GM19463 (cell line): ENCODE measurements at regions not wholly inside any gene's neighbourhood (a gene's known extent, or its start where the extent isn't known, plus 50 kb on each side); places are given as distances from the start of the nearest gene placed in this dataset.

Experiments used
- ATAC-seq: cut with Tn5 transposase; IDR thresholded peaks from one replicate; pipeline ENCODE4 v1.9.1; 2021; ENCODE audit warnings: mild to moderate bottlenecking, moderate library complexity; ENCODE audit not compliant: unreplicated experiment

DNA sequence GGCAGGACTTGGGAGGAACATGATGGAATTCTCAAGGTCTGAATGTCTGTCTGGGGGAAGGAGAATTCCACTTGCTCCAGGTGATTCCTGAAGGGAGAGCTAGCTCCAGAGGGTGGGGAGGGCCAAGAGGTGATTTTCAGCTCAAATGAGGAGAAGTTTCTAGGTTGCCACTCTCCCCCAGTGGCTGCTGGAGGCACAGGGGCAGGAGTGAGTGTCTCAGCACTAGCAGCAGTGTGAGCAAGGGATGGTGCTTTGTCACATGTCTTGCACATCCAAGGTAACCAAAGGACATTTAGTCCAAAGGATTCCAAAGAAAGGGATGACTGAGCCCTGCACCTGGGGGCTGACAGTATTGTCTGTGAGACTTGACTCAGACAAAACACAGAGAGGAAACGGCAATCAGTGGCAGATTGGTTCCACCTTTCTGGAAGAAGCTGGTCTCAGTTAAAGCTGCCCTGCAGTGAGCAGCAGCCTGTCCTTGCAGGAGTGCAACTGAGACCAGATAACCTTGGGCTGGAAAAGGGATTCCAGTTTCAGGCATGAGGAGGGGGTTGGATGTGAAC, 51.2 kb upstream of the PCBD1 start:
- ATAC-seq, result no peak

- ATAC-seq, result no peak
Observed at GRCh38 chr10:70940834-70941568, 52.6 kb upstream of the PCBD1 start.

DNA sequence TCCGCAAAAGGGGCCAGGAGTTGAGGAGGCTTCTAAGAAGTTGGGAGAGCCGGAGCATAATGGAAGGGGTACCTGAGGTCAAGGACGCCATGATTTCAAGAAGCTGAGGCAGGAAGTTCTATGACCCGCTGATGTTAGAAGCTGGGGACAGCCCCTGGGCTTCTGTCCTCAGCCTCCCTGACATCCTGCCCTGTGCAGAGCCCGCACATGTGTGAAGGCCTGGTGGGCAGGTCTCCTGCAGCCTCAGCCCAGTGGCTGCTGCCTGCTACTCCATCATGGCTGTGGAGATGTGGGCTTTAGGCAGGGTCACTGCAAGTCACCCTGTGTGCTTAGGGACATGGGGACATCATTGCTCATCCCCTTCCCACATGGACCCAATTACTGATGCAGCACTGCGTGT, 53.8 kb upstream of the PCBD1 start:
- ATAC-seq, result no peak

- no peak for ATAC-seq
Observed at GRCh38 chr10:70942725-70943124, 54.4 kb upstream of the PCBD1 start.

GRCh38 chr10:70943249-70943648, 54.9 kb upstream of the PCBD1 start:
- no peak for ATAC-seq

GRCh38 chr10:70943841-70944466, 55.6 kb upstream of the PCBD1 start:
- no peak for ATAC-seq

DNA sequence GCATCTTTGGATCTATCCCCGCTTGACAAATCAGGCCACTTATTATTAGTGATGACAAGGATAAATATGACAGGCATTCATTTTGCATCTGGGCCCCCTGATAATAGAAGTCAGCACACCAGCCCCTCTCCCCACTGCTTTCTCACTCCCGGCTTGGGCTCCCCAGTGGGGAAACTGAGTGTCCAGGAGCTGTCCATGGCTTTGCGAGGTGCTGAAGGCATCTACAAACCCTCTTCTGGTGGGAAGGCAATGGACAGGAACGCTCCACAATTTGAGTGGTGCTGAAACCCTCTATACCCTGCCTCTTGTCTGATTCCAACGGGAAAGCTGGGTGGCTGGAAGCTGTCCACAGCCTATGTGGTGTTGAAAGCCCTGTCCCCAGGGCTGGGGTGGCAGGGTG, 61.7 kb upstream of the PCBD1 start:
- no peak for ATAC-seq

DNA sequence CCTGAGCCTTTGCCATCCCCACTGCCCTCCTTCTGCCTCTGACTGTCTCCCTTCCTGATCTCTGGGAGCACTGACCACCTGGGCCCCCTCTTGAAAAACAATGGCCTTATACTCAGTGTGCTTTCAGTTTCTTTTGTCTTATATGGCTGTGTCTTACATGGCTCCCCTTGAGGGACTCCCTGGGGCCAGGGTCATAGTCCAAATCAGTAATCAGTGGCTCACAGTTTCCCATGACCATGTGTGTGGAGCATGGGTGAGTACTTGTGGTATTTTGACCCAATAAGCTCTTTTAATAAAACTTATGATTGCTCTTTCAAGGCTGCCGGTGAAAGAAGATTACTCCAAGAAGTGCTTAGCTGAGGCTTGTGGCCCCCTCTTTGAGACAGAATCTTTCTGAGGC, 62.4 kb upstream of the PCBD1 start:
- ATAC-seq, result no peak

DNA sequence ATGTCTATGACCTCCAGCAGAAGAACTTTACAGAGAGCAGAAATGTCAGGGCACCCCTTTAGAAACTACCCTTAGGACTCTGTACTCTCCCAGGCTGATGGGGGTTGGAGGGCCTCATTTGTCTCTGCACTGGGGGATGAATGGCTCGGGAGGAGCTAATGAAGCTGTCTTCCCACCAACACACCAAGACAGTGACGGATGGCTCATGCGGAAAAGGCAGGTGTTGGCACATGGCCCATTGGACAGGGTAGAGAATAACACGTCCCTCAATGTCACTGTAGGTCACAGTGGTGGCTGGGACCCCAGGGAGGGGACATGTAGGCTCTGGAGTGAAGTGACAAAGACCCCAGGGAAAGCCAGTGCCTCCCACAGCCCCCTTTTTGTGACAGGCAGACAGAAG, 64.0 kb upstream of the PCBD1 start:
- no peak for ATAC-seq

DNA sequence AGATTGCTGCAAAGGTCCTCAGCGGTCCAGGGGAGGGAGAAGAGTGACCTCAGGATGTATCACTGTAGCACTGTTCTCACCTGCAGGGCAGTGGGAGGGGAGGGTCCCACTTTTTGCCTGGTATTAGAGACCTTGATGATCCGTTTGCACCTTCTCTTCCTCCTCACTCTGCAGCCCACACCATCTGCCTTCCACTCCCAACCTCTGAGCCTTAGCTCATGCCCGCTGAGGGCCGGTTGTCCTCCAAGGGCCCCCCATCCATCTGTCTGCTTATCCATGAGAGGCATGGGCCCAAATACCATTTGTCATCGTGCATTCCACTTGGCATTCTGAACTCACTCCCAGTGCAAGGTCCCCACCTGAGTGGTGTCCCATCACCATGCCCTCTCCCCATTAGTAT, 64.6 kb upstream of the PCBD1 start:
- ATAC-seq, result no peak

- no peak for ATAC-seq
Observed at GRCh38 chr10:70954381-70955176, 66.2 kb upstream of the PCBD1 start.

DNA sequence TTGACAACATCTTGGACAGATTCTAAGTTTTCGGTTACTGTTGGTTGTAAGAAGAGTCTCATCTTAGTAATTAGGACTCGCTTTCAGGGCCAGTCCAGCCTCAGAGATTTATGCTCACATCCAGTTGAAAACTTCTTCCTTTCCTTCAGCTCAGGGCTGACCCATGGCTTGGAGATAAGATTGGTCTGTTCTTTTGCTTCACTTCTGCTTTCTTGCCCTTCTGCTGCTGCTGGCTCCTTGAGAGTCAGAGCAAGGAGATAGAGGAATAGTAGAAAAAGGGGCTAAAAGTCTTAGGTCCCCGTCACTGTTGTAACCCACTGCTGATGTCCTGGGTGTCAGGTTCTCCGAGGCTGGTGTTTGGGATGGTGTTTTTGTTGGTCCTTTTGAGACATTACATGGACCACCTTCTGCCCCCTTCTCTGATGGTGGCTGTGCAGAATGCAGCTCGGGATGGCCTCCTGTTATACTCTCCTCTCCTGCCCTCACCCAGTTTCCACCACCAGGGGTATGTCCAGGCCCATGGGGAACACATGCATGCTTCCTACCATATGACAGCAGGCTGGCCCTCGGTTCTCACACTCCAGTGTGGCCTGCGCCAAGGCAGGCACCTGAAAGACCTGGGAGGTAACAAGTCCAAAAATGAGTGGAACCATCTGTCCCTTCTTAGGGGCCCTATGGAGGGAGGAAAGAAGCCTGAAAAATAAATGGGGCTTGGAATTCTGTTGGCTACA, 67.8 kb upstream of the PCBD1 start:
- no peak for ATAC-seq

DNA sequence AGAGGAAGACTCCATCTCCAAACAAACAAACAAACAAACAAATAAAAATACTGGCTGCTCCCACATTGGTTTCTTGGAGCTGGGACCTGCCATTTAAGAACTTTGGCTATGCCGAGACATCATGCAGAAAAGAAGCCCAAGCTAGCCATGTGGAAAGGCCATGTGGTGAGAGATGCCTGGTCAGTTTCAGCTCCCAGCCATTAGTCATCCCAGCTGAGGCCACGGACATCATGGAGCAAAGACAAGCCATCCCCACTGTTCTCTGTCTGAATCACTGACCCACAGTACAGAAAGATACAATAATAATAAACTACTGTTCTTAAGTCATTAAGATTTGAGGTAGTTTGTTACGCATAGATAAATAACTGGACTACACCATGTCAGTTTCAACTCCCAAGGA, 70.0 kb upstream of the PCBD1 start:
- no peak for ATAC-seq

- no peak for ATAC-seq
Observed at GRCh38 chr10:70960316-70960715, 72.0 kb upstream of the PCBD1 start.

GRCh38 chr10:70960783-70961570, 72.6 kb upstream of the PCBD1 start:
- ATAC-seq, result no peak

DNA sequence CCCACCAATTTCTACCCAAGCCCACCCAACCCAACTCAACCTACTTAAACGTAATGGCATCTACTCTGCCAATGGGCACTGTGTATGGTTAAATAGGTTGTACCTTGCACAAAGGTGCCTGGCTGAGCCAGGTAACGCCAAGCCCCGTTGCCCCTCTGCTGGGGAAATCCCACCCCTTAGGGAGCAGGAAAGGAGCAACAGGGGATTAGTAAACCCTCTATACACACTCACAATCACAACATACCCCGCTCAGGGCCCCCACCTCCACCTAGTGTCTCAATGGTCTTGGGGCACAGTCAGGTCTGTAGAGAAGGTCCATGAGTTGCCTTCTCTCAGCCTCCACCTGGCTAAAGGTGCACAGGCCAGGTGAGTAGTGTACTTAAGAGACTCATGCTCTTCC, 74.3 kb upstream of the PCBD1 start:
- ATAC-seq, result no peak

GRCh38 chr10:70963271-70963670, 74.9 kb upstream of the PCBD1 start:
- no peak for ATAC-seq

DNA sequence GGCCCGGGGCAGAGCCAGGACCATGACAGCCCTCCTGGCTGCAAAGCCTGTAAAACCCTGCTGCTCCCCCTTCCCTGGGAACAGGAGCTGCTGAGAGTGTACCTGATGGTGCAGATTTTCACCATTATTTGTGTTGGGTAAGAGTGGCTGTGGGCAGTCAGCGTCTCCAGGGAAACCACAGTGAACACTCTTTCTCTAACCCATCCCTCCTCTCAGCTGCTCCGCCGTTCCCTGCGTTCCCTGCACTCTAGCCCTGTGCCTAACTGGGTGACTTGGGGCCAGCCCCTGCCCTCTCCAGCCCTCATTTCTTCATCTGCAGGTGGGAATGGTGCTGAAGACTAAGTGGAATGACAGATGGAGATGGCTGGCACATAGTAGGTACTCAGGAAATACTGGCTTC, 75.9 kb upstream of the PCBD1 start:
- ATAC-seq, result no peak

DNA sequence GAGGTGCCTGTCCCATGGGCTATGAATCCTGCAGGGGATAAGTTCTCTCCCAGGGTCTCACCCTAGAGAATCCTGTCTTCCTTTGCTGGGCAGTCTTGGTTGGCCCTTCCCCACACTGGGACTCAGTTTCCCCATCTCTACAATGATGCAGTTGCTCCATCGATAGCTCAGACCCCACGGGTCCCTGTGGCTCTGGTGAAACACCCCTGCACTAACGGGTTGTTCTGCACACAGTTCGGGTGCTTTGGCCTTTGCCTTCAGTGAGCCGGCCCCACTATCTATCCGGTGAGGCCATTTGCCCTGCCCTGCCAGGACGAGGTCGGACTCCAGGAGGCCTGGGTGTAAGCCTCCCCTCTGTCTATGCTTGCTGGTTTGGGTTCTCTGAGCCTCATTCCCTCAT, 76.5 kb upstream of the PCBD1 start:
- no peak for ATAC-seq

DNA sequence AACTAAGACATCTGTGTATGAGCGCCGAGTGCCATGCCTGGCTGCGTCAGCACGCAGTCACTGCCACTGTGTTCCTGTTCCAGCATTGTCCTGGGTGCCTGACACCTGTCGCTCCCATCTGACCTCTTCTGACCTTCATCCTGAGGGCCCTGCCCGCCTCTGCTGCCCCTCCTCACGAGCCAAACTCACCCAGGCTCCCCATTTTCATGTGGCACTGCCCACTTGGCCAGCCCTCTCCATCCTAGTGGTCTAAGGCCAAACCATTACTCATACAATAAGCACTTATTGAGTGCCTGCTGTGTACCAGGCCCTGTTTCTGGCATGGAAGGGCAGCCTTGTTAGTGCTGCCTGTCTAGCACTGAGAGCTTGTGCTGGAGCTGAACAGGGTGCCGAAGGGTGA, 77.2 kb upstream of the PCBD1 start:
- ATAC-seq, result no peak
